ENCODE measurements at regions not wholly inside any gene's neighbourhood (a gene's known extent, or its start where the extent isn't known, plus 50 kb on each side); places are given as distances from the start of the nearest gene placed in this dataset.

- DNase-seq (ENCODE audit: low read depth in 2 of 2): no peak
- Histone ChIP-seq H2AFZ (ENCODE audit: low read length) (no peak overlapping the region), H3K4me1 (ENCODE audit: control insufficient read depth, extremely low read depth, insufficient read depth, low read length) (no peaks in the 10 kb centered on the region), H3K27ac (ENCODE audit: insufficient read depth, low read length) (no peak overlapping the region), H3K79me2 (ENCODE audit: control insufficient read depth, insufficient read depth, low read length) (no peaks in the 10 kb centered on the region), H3K4me3 (replicated peaks in 1 of 4; ENCODE audit: control extremely low read depth in 1 of 4, insufficient read depth in 1 of 4, low read depth in 3 of 4, low read length in 4 of 4) (no peak overlapping the region), H3K9ac (ENCODE audit: insufficient read depth, low read length) (no peak overlapping the region), H3K36me3 (ENCODE audit: control insufficient read depth, insufficient read depth, low read length) (no peaks in the 10 kb centered on the region), H3K4me2 (ENCODE audit: extremely low read depth, insufficient read depth, low read length) (no peak overlapping the region), H4K20me1 (ENCODE audit: control insufficient read depth, extremely low read depth, insufficient read depth, low read length) (no peaks in the 10 kb centered on the region), H3K9me3 (ENCODE audit: control insufficient read depth, insufficient read depth, low read depth, low read length) (no peaks in the 10 kb centered on the region), H3K27me3 (ENCODE audit: control insufficient read depth, insufficient read depth, low read length) (no peaks in the 10 kb centered on the region)
- TF ChIP-seq EZH2 (IDR thresholded peaks at IDR 0.05; ENCODE audit: low read length, missing control alignments): no peak
- TF ChIP-seq CTCF (conservative IDR thresholded peaks at IDR 0.05 in 1 of 2, IDR thresholded peaks at IDR 0.05 in 1 of 2; ENCODE audit: low read depth in 1 of 2, low read length in 2 of 2): no peak
Measured at GRCh38 chr13:22412452-22412851, 741.6 kb downstream of the FGF9 start.

- Histone ChIP-seq H3K36me3 (ENCODE audit: control insufficient read depth, insufficient read depth, low read length) (no peaks in the 10 kb centered on the region), H3K79me2 (ENCODE audit: control insufficient read depth, insufficient read depth, low read length) (no peaks in the 10 kb centered on the region), H4K20me1 (ENCODE audit: control insufficient read depth, extremely low read depth, insufficient read depth, low read length) (no peaks in the 10 kb centered on the region), H2AFZ (ENCODE audit: low read length) (no peak overlapping the region), H3K4me3 (replicated peaks in 1 of 4; ENCODE audit: control extremely low read depth in 1 of 4, insufficient read depth in 1 of 4, low read depth in 3 of 4, low read length in 4 of 4) (no peak overlapping the region), H3K4me2 (ENCODE audit: extremely low read depth, insufficient read depth, low read length) (no peak overlapping the region), H3K9ac (ENCODE audit: insufficient read depth, low read length) (no peak overlapping the region), H3K4me1 (ENCODE audit: control insufficient read depth, extremely low read depth, insufficient read depth, low read length) (no peaks in the 10 kb centered on the region), H3K9me3 (ENCODE audit: control insufficient read depth, insufficient read depth, low read depth, low read length) (no peaks in the 10 kb centered on the region), H3K27ac (ENCODE audit: insufficient read depth, low read length) (no peak overlapping the region), H3K27me3 (ENCODE audit: control insufficient read depth, insufficient read depth, low read length) (no peaks in the 10 kb centered on the region)
- no peak for TF ChIP-seq CTCF (conservative IDR thresholded peaks at IDR 0.05 in 1 of 2, IDR thresholded peaks at IDR 0.05 in 1 of 2; ENCODE audit: low read depth in 1 of 2, low read length in 2 of 2)
- TF ChIP-seq EZH2 (IDR thresholded peaks at IDR 0.05; ENCODE audit: low read length, missing control alignments): no peak
- no peak for DNase-seq (ENCODE audit: low read depth in 2 of 2)
Measured at GRCh38 chr13:22422023-22422422, 751.1 kb downstream of the FGF9 start.

GRCh38 chr13:22422712-22423111, 751.8 kb downstream of the FGF9 start:
- Histone ChIP-seq H3K4me2 (ENCODE audit: extremely low read depth, insufficient read depth, low read length) (no peak overlapping the region), H3K4me3 (replicated peaks in 1 of 4; ENCODE audit: control extremely low read depth in 1 of 4, insufficient read depth in 1 of 4, low read depth in 3 of 4, low read length in 4 of 4) (no peak overlapping the region), H3K79me2 (ENCODE audit: control insufficient read depth, insufficient read depth, low read length) (no peaks in the 10 kb centered on the region), H3K9me3 (ENCODE audit: control insufficient read depth, insufficient read depth, low read depth, low read length) (no peaks in the 10 kb centered on the region), H4K20me1 (ENCODE audit: control insufficient read depth, extremely low read depth, insufficient read depth, low read length) (no peaks in the 10 kb centered on the region), H3K27ac (ENCODE audit: insufficient read depth, low read length) (no peak overlapping the region), H2AFZ (ENCODE audit: low read length) (no peak overlapping the region), H3K36me3 (ENCODE audit: control insufficient read depth, insufficient read depth, low read length) (no peaks in the 10 kb centered on the region), H3K4me1 (ENCODE audit: control insufficient read depth, extremely low read depth, insufficient read depth, low read length) (no peaks in the 10 kb centered on the region), H3K27me3 (ENCODE audit: control insufficient read depth, insufficient read depth, low read length) (no peaks in the 10 kb centered on the region), H3K9ac (ENCODE audit: insufficient read depth, low read length) (no peak overlapping the region)
- no peak for DNase-seq (ENCODE audit: low read depth in 2 of 2)
- TF ChIP-seq EZH2 (IDR thresholded peaks at IDR 0.05; ENCODE audit: low read length, missing control alignments) (no peak), CTCF (conservative IDR thresholded peaks at IDR 0.05 in 1 of 2, IDR thresholded peaks at IDR 0.05 in 1 of 2; ENCODE audit: low read depth in 1 of 2, low read length in 2 of 2) (no peak)
